Activated CD4-positive, alpha-beta memory T cell treated with anti-CD3 and anti-CD28 coated beads for 36 hours (primary cell): ENCODE measurements at regions not wholly inside any gene's neighbourhood (a gene's known extent, or its start where the extent isn't known, plus 50 kb on each side); places are given as distances from the start of the nearest gene placed in this dataset.

Experiments used
- CTCF ChIA-PET: fragments of 350-600 bp; sonication (Branson Sonifier 250); formaldehyde crosslinking; loops from one replicate; lab custom pipeline; 2021; ENCODE audit warnings: antibody characterized with exemption, inconsistent platforms; lab: Charles Lee
- POLR2A ChIA-PET: fragments of 350-600 bp; sonication (Branson Sonifier 250); formaldehyde crosslinking; loops from one replicate; lab custom pipeline; 2021; ENCODE audit warnings: antibody characterized with exemption; lab: Charles Lee
- DNase-seq: peaks from one replicate; pipeline ENCODE4 v3.0.0-alpha.2; 2020
- H3K27ac Mint-ChIP-seq: one replicate; pipeline ENCODE4 v1.8.0; 2021; ENCODE audit warnings: mixed read lengths
- H3K27me3 Mint-ChIP-seq: one replicate; pipeline ENCODE4 v1.8.0; 2021; ENCODE audit warnings: mixed read lengths
- H3K36me3 Mint-ChIP-seq: one replicate; pipeline ENCODE4 v1.8.0; 2021; ENCODE audit warnings: mixed read lengths
- H3K4me1 Mint-ChIP-seq: one replicate; pipeline ENCODE4 v1.8.0; 2021; ENCODE audit warnings: low read depth, mixed read lengths
- H3K4me3 Mint-ChIP-seq: one replicate; pipeline ENCODE4 v1.8.0; 2021; ENCODE audit warnings: mild to moderate bottlenecking, mixed read lengths
- H3K9me3 Mint-ChIP-seq: one replicate; pipeline ENCODE4 v1.8.0; 2021; ENCODE audit warnings: mixed read lengths
- intact Hi-C: fragments of 100-400 bp; cut with micrococcal nuclease; formaldehyde crosslinking; loops from one replicate; pipeline ENCODE4 v1.15.1; 2023

GRCh38 chr9:135246248-135247205, 159.1 kb downstream of the OLFM1 start:
- Mint-ChIP-seq H3K4me3 (no peak overlapping the region), H3K36me3 (no peaks in the 10 kb centered on the region), H3K4me1 (no peaks in the 10 kb centered on the region), H3K27ac (no peak overlapping the region), H3K9me3 (no peaks in the 10 kb centered on the region), H3K27me3 (peaks cover 9% of the 10 kb centered on the region)
- DNase-seq: no peak
- CTCF ChIA-PET: no interaction called here
- POLR2A ChIA-PET: no interaction called here
- intact Hi-C loops: no loop called here

- Mint-ChIP-seq H3K4me3 (no peak overlapping the region), H3K4me1 (no peaks in the 10 kb centered on the region), H3K27me3 (peaks cover 9% of the 10 kb centered on the region), H3K9me3 (no peaks in the 10 kb centered on the region), H3K36me3 (no peaks in the 10 kb centered on the region), H3K27ac (no peak overlapping the region)
- ChIA-PET POLR2A (no interaction called here), CTCF (no interaction called here)
- intact Hi-C loops: no loop called here
- no peak for DNase-seq
These were observed 159.9 kb downstream of the OLFM1 start for GRCh38 chr9:135247227-135247930.

- DNase-seq: no peak
- no peaks in the 10 kb centered on the region for H3K4me1 Mint-ChIP-seq
- peaks cover 10% of the 10 kb centered on the region for H3K27me3 Mint-ChIP-seq
- no peak overlapping the region for H3K27ac Mint-ChIP-seq
- intact Hi-C loops: no loop called here
- H3K9me3 Mint-ChIP-seq: no peaks in the 10 kb centered on the region
- ChIA-PET POLR2A (no interaction called here), CTCF (no interaction called here)
- no peak overlapping the region for H3K4me3 Mint-ChIP-seq
- H3K36me3 Mint-ChIP-seq: no peaks in the 10 kb centered on the region
These were observed 160.6 kb downstream of the OLFM1 start for GRCh38 chr9:135248111-135248510.

- DNase-seq: no peak
- H3K27ac Mint-ChIP-seq: no peak overlapping the region
- ChIA-PET CTCF (no interaction called here), POLR2A (no interaction called here)
- peaks cover 12% of the 10 kb centered on the region for H3K27me3 Mint-ChIP-seq
- H3K4me3 Mint-ChIP-seq: no peak overlapping the region
- H3K36me3 Mint-ChIP-seq: no peaks in the 10 kb centered on the region
- H3K4me1 Mint-ChIP-seq: no peaks in the 10 kb centered on the region
- intact Hi-C loops: no loop called here
- H3K9me3 Mint-ChIP-seq: no peaks in the 10 kb centered on the region
These were observed 161.3 kb downstream of the OLFM1 start for GRCh38 chr9:135248721-135249120.

DNA sequence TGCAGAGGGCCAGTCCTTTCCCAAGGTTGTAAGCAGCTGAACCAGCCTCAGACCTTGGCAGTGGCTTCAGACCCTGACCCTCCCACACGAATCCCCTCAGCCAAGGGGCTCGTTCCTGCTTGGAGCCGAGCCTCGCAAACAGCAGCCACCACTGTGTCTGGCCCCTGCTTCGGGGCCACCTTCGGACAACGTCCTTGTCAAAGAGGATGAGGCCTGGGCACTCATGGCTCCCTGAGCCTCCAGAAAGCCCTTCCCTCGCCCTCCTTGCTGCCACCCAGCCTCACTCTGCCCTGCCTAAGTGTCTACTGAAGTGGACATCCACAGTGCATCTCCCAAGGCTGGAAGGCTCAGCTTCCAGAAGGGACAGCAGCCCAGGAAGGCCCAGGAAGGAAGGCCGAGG, 161.7 kb downstream of the OLFM1 start:
- H3K27ac Mint-ChIP-seq: no peak overlapping the region
- no peaks in the 10 kb centered on the region for H3K9me3 Mint-ChIP-seq
- intact Hi-C loops: no loop called here
- CTCF ChIA-PET: no interaction called here
- POLR2A ChIA-PET: no interaction called here
- peaks cover 12% of the 10 kb centered on the region for H3K27me3 Mint-ChIP-seq
- DNase-seq: no peak
- H3K36me3 Mint-ChIP-seq: no peaks in the 10 kb centered on the region
- H3K4me1 Mint-ChIP-seq: no peaks in the 10 kb centered on the region
- no peak overlapping the region for H3K4me3 Mint-ChIP-seq

- CTCF ChIA-PET: no interaction called here
- Mint-ChIP-seq H3K4me3 (no peak overlapping the region), H3K27me3 (peaks cover 12% of the 10 kb centered on the region), H3K27ac (no peak overlapping the region), H3K36me3 (no peaks in the 10 kb centered on the region), H3K9me3 (no peaks in the 10 kb centered on the region), H3K4me1 (no peaks in the 10 kb centered on the region)
- no peak for DNase-seq
- POLR2A ChIA-PET: no interaction called here
- intact Hi-C loops: no loop called here
These were observed 162.2 kb downstream of the OLFM1 start for GRCh38 chr9:135249711-135250110.

DNA sequence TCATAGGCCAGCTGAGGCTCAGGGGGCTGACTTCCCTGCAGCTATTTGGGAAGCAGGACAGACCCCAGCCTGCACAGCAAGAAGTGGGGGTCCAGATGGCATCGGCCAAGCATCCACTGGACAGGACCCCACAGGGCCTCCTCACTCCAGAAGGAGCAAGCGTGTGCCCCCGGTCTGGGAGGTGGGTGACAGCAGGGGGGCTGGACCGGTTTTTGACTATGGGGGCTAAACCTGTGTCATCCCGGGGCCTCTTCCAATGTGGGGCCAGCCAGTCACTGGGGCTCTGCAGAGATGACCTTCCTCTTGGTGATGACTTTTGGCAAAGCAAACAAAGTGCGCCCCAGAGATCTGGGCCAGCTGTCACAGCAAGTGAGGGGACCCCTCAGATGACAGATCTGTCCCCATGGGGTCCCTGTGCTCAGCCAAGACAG, 163.9 kb downstream of the OLFM1 start:
- intact Hi-C loops: no loop called here
- ChIA-PET CTCF (no interaction called here), POLR2A (no interaction called here)
- no peak overlapping the region for H3K4me3 Mint-ChIP-seq
- H3K4me1 Mint-ChIP-seq: no peaks in the 10 kb centered on the region
- H3K27ac Mint-ChIP-seq: no peak overlapping the region
- no peak for DNase-seq
- no peaks in the 10 kb centered on the region for H3K36me3 Mint-ChIP-seq
- peaks cover 4% of the 10 kb centered on the region for H3K27me3 Mint-ChIP-seq
- H3K9me3 Mint-ChIP-seq: no peaks in the 10 kb centered on the region

DNA sequence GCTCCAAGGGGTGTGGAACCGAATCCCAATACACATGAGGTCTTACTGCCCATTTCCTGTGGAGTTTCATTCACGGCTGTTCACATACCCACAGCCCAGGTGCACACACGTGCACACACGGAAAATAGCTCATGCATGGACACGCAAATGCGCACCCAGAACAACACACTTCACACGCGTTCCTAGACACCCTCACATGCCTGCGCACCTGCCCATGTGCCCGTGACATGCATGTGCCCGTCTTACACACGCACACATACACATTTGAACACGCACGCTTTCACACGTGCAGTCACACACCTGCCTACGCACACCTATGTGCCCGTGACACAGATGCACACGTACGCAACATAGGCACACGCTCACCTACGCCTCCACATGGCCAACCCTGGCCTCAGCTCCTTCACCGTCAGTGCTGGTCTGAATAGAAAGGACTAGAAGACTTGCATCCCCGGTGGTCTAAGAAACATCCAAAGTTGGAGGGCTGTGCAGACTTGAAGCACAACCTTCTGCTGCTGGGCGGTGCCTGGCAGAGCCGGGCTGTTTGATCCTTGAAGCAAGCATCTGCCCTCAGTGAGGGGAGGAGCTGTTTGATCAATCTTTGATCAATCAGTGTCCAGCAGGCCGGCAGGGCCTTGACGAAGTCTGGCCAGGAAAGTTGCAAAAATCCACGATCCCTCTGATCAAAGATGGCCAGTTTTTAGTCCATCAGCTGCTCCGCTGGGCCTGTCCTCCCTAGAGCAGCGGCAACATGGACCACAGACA, 164.7 kb downstream of the OLFM1 start:
- no peak overlapping the region for H3K27ac Mint-ChIP-seq
- H3K27me3 Mint-ChIP-seq: peaks cover 6% of the 10 kb centered on the region
- CTCF ChIA-PET: no interaction called here
- no peaks in the 10 kb centered on the region for H3K36me3 Mint-ChIP-seq
- H3K9me3 Mint-ChIP-seq: no peaks in the 10 kb centered on the region
- no peak for DNase-seq
- H3K4me1 Mint-ChIP-seq: no peaks in the 10 kb centered on the region
- intact Hi-C loops: no loop called here
- POLR2A ChIA-PET: no interaction called here
- H3K4me3 Mint-ChIP-seq: no peak overlapping the region

DNA sequence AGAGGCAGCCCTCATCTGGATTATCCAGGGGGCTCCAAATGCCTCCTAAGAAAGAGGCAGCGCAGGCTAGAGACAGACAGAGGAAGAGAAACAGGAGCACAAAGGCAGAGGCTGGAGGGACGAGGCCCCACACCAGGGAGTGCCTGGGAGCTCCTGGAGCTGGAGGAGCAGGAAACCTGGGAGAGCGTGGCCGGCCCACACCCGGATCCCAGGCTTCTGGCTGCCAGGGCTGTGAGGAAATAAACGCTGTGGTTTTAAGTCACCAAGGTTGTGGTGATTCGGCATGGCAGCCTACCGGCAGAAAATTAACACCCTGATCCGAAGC, 165.5 kb downstream of the OLFM1 start:
- intact Hi-C loops: no loop called here
- POLR2A ChIA-PET: no interaction called here
- no peak overlapping the region for H3K27ac Mint-ChIP-seq
- H3K27me3 Mint-ChIP-seq: peaks cover 6% of the 10 kb centered on the region
- no peak overlapping the region for H3K4me3 Mint-ChIP-seq
- no peak for DNase-seq
- H3K36me3 Mint-ChIP-seq: no peaks in the 10 kb centered on the region
- CTCF ChIA-PET: no interaction called here
- no peaks in the 10 kb centered on the region for H3K9me3 Mint-ChIP-seq
- no peaks in the 10 kb centered on the region for H3K4me1 Mint-ChIP-seq

DNA sequence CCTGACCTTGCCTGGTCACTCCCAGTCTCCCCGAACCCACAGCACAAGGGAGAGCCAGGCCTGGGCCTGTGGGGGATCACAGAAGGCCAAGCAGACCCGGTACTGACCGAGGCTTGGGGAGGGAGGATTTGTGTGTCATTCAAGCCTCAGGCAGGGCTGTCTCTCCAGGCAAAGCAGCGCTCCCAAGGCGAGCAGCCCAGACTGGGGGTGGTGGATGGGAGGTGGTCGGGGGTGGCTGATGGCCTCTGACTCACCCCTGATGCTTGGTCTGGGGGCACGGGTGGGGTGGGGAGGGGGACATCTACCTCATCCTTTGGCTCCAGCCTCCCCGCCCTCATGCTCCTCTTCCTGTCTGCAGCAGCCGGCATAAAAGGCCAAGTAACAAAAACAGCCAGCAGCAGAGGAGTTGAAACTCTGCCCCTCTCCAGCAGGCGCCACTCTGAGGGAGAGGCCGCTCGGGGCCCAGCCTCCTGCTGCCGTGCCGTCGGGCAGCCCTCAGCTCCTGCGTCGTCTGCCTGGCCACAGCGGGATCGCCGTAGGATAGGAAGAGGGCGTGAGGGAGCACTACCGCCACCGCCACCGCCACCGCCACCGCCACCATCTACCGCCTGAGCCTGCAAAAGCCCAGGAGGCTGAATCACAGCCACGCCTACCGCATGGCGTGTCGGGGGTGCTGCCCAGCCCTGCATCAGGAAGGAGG, 166.0 kb downstream of the OLFM1 start:
- no peak overlapping the region for H3K4me3 Mint-ChIP-seq
- peaks cover 6% of the 10 kb centered on the region for H3K27me3 Mint-ChIP-seq
- no peaks in the 10 kb centered on the region for H3K9me3 Mint-ChIP-seq
- POLR2A ChIA-PET: no interaction called here
- CTCF ChIA-PET: no interaction called here
- H3K4me1 Mint-ChIP-seq: no peaks in the 10 kb centered on the region
- DNase-seq: no peak
- no peak overlapping the region for H3K27ac Mint-ChIP-seq
- intact Hi-C loops: no loop called here
- H3K36me3 Mint-ChIP-seq: no peaks in the 10 kb centered on the region

DNA sequence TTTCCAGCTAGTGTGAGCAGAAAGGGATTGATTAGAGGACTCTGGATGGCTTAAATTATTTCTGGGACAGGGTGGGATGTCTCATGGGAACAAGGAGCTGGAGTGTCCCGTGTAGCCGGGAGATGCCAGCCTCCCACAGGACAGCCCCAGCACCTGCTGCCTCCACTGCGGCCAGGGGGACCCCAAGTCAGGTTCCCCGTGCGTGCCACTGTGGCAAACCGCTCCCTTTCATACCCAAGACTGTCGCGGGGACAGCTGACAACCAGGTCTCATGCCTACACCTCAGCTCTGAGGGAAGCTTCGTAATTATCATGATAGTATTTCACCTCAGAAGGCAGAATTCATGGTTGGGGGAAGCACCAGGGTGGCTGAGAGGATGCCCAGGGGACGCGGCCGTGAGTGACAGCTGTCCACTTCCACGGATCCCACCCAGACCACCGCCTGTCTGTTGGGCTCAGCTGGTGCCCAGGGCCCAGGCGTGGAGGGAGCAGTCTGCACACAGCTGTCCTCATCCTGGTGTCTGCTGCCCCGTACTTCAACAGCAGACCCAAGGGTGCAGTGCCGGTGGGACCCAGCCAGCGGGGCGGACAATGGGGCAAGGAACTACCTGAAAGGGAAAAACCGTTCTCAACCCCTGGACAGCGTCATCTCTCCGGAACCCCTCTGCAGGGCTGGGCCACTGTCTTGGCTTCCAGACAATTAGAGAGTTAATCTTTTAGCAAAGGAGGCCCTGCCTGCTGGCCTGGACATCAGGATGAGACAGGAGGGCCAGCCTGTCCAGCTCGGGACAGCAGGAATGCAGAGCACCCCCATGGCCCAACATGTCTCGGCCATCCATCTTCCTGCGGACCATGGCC, 166.9 kb downstream of the OLFM1 start:
- CTCF ChIA-PET: no interaction called here

More for the DNA sequence above, 166.9 kb downstream of the OLFM1 start:
- no peaks in the 10 kb centered on the region for H3K36me3 Mint-ChIP-seq
- intact Hi-C loops: no loop called here
- no peaks in the 10 kb centered on the region for H3K4me1 Mint-ChIP-seq
- POLR2A ChIA-PET: no interaction called here
- H3K9me3 Mint-ChIP-seq: no peaks in the 10 kb centered on the region
- no peak overlapping the region for H3K4me3 Mint-ChIP-seq
- peaks cover 6% of the 10 kb centered on the region for H3K27me3 Mint-ChIP-seq
- no peak overlapping the region for H3K27ac Mint-ChIP-seq
- no peak for DNase-seq
